ENCODE measurements at regions not wholly inside any gene's neighbourhood (a gene's known extent, or its start where the extent isn't known, plus 50 kb on each side); places are given as distances from the start of the nearest gene placed in this dataset.
"Not testable (repeated sequence)": the region's sequence is repeated elsewhere in the genome, so short reads cannot be mapped to it uniquely, and the experiment has no call there.

DNA sequence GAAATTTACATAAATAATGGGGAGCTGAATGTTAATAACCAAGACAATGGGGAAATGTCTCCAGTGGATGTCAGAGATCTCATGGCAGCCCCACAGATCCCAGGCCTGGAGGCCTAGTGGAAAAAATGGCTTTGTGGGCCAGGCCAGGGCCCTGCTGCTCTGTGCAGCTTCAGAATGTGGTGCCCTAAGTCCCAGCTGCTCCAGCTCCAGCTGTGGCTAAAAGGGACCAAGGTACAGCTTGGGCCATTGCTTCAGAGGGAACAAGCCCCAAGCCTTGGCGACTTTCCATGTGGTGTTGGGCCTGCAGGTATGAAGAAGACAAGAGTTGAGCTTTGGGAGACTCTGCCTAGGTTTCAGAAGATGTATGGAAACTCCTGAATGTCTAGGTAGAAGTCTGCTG is 658.2 kb downstream of the NUP35 start:
- H3K27ac ChIP-seq (ENCODE audit: extremely low read depth, low read depth, low read length) = no peak overlapping the region
- no TSS peak for BruUV-seq (replicated peaks)
- no peak overlapping the region for H3K4me2 ChIP-seq (ENCODE audit: insufficient read depth, low read length)
- CTCF ChIA-PET (ENCODE audit: low intra/inter-chr PET ratio) = interaction anchor here (0.6 kb wide), 1 partner anchor 1438 kb away, joined by 3 read pairs; no protein-coding TSS in a partner anchor
- no peak overlapping the region for H3K4me3 ChIP-seq
- no peaks in the 10 kb centered on the region for H3K27me3 ChIP-seq (ENCODE audit: control insufficient read depth in 2 of 2, insufficient read depth in 2 of 2, low read length in 2 of 2)
- no peaks in the 10 kb centered on the region; the same call in 1 of the 2 replicates for H3K9me3 ChIP-seq (replicated peaks; ENCODE audit: control insufficient read depth, insufficient read depth, low read depth, low read length)
- no peak overlapping the region for H2AFZ ChIP-seq (ENCODE audit: low read depth, low read length)
- in situ Hi-C loops (cut with MboI) = no loop called here
- intact Hi-C loops (cut with micrococcal nuclease) = no loop called here
- no peak for DNase-seq (ENCODE audit: extremely low read depth in 1 of 4, low spot score in 3 of 4)
- H3K36me3 ChIP-seq (ENCODE audit: control insufficient read depth, insufficient read depth, low read length) = no peaks in the 10 kb centered on the region
- 0% methylated on average over 1 of the region's 1 CpG for WGBS (ENCODE audit: insufficient coverage, low coverage, missing lambda C conversion rate)
- H3K79me2 ChIP-seq (ENCODE audit: control insufficient read depth, insufficient read depth, low read length) = no peaks in the 10 kb centered on the region
- no peak for ATAC-seq
- POLR2A ChIA-PET = no interaction called here
- H3K4me1 ChIP-seq (replicated peaks in 1 of 2; ENCODE audit: control insufficient read depth in 2 of 2, insufficient read depth in 2 of 2, low read length in 2 of 2) = no peaks in the 10 kb centered on the region
- no peak overlapping the region for H3K9ac ChIP-seq (ENCODE audit: insufficient read depth in 1 of 2, low read depth in 2 of 2, low read length in 2 of 2)
- TF ChIP-seq PPARD (CRISPR knock-in tag; IDR thresholded peaks at IDR 0.05) (no peak), ZNF766 (CRISPR knock-in tag; conservative IDR thresholded peaks at IDR 0.05) (no peak), STAT5A (IDR thresholded peaks at IDR 0.05; ENCODE audit: borderline replicate concordance, low read length) (no peak), L3MBTL2 (IDR thresholded peaks at IDR 0.05) (no peak), CCAR2 (IDR thresholded peaks at IDR 0.05; ENCODE audit: low read depth, low read length) (no peak), MBD2 (IDR thresholded peaks at IDR 0.05; ENCODE audit: borderline replicate concordance, low read depth) (no peak), ZNF121 (CRISPR knock-in tag; conservative IDR thresholded peaks at IDR 0.05) (no peak), ELF2 (CRISPR knock-in tag; IDR thresholded peaks at IDR 0.05) (no peak), ZNF444 (CRISPR knock-in tag; IDR thresholded peaks at IDR 0.05) (no peak), ATF7 (IDR thresholded peaks at IDR 0.05) (no peak)
- TF ChIP-seq, protein P1, sequence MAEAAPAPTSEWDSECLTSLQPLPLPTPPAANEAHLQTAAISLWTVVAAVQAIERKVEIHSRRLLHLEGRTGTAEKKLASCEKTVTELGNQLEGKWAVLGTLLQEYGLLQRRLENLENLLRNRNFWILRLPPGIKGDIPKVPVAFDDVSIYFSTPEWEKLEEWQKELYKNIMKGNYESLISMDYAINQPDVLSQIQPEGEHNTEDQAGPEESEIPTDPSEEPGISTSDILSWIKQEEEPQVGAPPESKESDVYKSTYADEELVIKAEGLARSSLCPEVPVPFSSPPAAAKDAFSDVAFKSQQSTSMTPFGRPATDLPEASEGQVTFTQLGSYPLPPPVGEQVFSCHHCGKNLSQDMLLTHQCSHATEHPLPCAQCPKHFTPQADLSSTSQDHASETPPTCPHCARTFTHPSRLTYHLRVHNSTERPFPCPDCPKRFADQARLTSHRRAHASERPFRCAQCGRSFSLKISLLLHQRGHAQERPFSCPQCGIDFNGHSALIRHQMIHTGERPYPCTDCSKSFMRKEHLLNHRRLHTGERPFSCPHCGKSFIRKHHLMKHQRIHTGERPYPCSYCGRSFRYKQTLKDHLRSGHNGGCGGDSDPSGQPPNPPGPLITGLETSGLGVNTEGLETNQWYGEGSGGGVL (CRISPR knock-in tag; IDR thresholded peaks at IDR 0.05) = no peak
- TF ChIP-seq, protein P2, sequence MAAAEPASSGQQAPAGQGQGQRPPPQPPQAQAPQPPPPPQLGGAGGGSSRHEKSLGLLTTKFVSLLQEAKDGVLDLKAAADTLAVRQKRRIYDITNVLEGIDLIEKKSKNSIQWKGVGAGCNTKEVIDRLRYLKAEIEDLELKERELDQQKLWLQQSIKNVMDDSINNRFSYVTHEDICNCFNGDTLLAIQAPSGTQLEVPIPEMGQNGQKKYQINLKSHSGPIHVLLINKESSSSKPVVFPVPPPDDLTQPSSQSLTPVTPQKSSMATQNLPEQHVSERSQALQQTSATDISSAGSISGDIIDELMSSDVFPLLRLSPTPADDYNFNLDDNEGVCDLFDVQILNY (CRISPR knock-in tag; IDR thresholded peaks at IDR 0.05) = no peak
- TF ChIP-seq, protein P3, sequence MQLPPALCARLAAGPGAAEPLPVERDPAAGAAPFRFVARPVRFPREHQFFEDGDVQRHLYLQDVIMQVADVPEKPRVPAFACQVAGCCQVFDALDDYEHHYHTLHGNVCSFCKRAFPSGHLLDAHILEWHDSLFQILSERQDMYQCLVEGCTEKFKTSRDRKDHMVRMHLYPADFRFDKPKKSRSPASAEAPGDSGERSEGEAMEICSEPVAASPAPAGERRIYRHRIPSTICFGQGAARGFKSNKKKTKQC (CRISPR knock-in tag; IDR thresholded peaks at IDR 0.05) = no peak
- no peak for FAIRE-seq
- no peaks in the 10 kb centered on the region for H3K9me1 ChIP-seq (ENCODE audit: control insufficient read depth, insufficient read depth, low read length)
- no peaks in the 10 kb centered on the region for H4K20me1 ChIP-seq (replicated peaks; ENCODE audit: control insufficient read depth, insufficient read depth, low read length)

DNA sequence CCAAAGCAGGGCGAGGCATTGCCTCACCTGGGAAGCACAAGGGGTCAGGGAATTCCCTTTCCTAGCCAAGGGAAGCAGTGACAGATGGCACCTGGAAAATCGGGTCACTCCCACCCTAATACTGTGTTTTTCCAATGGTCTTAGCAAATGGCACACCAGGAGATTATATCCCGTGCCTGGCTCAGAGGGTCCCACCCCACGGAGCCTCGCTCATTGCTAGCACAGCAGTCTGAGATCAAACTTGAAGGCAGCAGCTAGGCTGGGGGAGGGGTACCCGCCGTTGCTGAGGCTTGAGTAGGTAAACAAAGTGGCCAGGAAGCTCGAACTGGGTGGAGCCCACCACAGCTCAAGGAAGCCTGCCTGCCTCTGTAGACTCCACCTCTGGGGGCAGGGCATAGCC is 664.6 kb downstream of the NUP35 start:
- intact Hi-C loops (cut with micrococcal nuclease); BruUV-seq (replicated peaks); FAIRE-seq: not testable (repeated sequence)

More for the DNA sequence above, 664.6 kb downstream of the NUP35 start:
- CTCF ChIA-PET (ENCODE audit: low intra/inter-chr PET ratio); H2AFZ ChIP-seq (ENCODE audit: low read depth, low read length); H3K79me2 ChIP-seq (ENCODE audit: control insufficient read depth, insufficient read depth, low read length); H3K9me3 ChIP-seq (replicated peaks; ENCODE audit: control insufficient read depth, insufficient read depth, low read depth, low read length); ATAC-seq; H4K20me1 ChIP-seq (replicated peaks; ENCODE audit: control insufficient read depth, insufficient read depth, low read length); H3K9ac ChIP-seq (ENCODE audit: insufficient read depth in 1 of 2, low read depth in 2 of 2, low read length in 2 of 2); H3K27ac ChIP-seq (ENCODE audit: extremely low read depth, low read depth, low read length); DNase-seq (ENCODE audit: extremely low read depth in 1 of 4, low spot score in 3 of 4); H3K4me2 ChIP-seq (ENCODE audit: insufficient read depth, low read length); H3K27me3 ChIP-seq (ENCODE audit: control insufficient read depth in 2 of 2, insufficient read depth in 2 of 2, low read length in 2 of 2); H3K4me3 ChIP-seq; H3K4me1 ChIP-seq (replicated peaks in 1 of 2; ENCODE audit: control insufficient read depth in 2 of 2, insufficient read depth in 2 of 2, low read length in 2 of 2); in situ Hi-C loops (cut with MboI); POLR2A ChIA-PET; H3K36me3 ChIP-seq (ENCODE audit: control insufficient read depth, insufficient read depth, low read length); H3K9me1 ChIP-seq (ENCODE audit: control insufficient read depth, insufficient read depth, low read length): not testable (repeated sequence)
- WGBS (ENCODE audit: insufficient coverage, low coverage, missing lambda C conversion rate) = 0% methylated on average over 8 of the region's 8 CpGs
